GM13976 (cell line): ENCODE measurements at regions not wholly inside any gene's neighbourhood (a gene's known extent, or its start where the extent isn't known, plus 50 kb on each side); places are given as distances from the start of the nearest gene placed in this dataset.

ENCODE experiments used
- DNase-seq: peaks from one replicate; pipeline ENCODE4 v3.0.0; 2012; ENCODE audit warnings: low spot score
- CTCF ChIP-seq: IDR thresholded peaks from 2 replicates; pipeline ENCODE4 v1.5.1; 2012; ENCODE audit warnings: borderline replicate concordance, mild to moderate bottlenecking; ENCODE audit not compliant: insufficient read depth; ENCODE audit errors: extremely low read depth, missing control alignments, control extremely low read depth
- in situ Hi-C: fragments of 300-500 bp; cut with MboI; formaldehyde crosslinking; loops from one replicate; pipeline ENCODE4 v1.12.0; 2022; ENCODE audit warnings: low sequenced_read_pairs, mixed read lengths, inconsistent platforms; ENCODE audit not compliant: unreplicated experiment

GRCh38 chr10:7014721-7015120 lies 396.1 kb downstream of the SFMBT2 start:
- in situ Hi-C loops: no loop called here
- TF ChIP-seq CTCF: no peak
- DNase-seq: no peak

- DNase-seq: no peak
- in situ Hi-C loops: no loop called here
Measured at GRCh38 chr10:7011994-7012393, 398.8 kb downstream of the SFMBT2 start.

GRCh38 chr10:7008645-7009044 lies 402.2 kb downstream of the SFMBT2 start:
- no peak for DNase-seq
- TF ChIP-seq CTCF: no peak
- in situ Hi-C loops: no loop called here

More at GRCh38 chr10:7011994-7012393, 398.8 kb downstream of the SFMBT2 start:
- TF ChIP-seq CTCF: no peak

- no peak for TF ChIP-seq CTCF
- in situ Hi-C loops: no loop called here
- no peak for DNase-seq
Measured at GRCh38 chr10:7007600-7008190, 403.1 kb downstream of the SFMBT2 start.

- TF ChIP-seq CTCF: no peak
Measured at GRCh38 chr10:7006566-7006965, 404.3 kb downstream of the SFMBT2 start.

GRCh38 chr10:7003831-7004395 lies 406.9 kb downstream of the SFMBT2 start:
- TF ChIP-seq CTCF: no peak
- in situ Hi-C loops: no loop called here
- no peak for DNase-seq

More at GRCh38 chr10:7006566-7006965, 404.3 kb downstream of the SFMBT2 start:
- in situ Hi-C loops: no loop called here
- DNase-seq: no peak
